ENCODE measurements at regions not wholly inside any gene's neighbourhood (a gene's known extent, or its start where the extent isn't known, plus 50 kb on each side); places are given as distances from the start of the nearest gene placed in this dataset.

DNA sequence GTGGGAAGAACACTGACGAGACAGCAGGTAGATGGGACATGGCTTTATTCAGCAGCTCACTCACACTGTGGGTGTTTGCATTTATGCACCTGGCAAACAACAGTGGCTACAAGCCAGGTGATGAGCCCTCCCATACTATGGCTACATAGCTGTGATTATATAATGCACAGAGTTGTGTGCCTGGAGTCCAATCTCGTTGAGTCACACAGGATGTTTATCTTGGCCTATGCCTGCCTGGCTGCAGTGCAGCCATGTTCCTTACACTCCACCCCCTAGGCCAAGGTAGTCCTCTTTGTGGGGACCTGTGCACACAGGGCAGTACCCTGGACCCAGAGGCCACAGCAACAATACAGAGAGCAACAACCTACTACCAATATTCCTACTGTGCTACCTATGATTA lies 1643.8 kb downstream of the MRPL39 start:
- no peak for FAIRE-seq
- TF ChIP-seq CHD4 (IDR thresholded peaks at IDR 0.05; ENCODE audit: borderline replicate concordance) (no peak), TP53 (CRISPR knock-in tag; IDR thresholded peaks at IDR 0.05) (no peak), FOSL2 (IDR thresholded peaks at IDR 0.05) (no peak), FOSL2 (CRISPR knock-in tag; IDR thresholded peaks at IDR 0.05) (no peak), USF2 (IDR thresholded peaks at IDR 0.05) (no peak), E2F6 (IDR thresholded peaks at IDR 0.05; ENCODE audit: borderline replicate concordance, low read depth) (no peak), RNF2 (IDR thresholded peaks at IDR 0.05; ENCODE audit: borderline replicate concordance, low read depth) (no peak), ZFP36 (IDR thresholded peaks at IDR 0.05; ENCODE audit: borderline replicate concordance, partially characterized antibody) (no peak)
- Histone ChIP-seq H3K4me2 (no peak overlapping the region), H3K27ac (no peak overlapping the region), H3K4me3 (no peak overlapping the region), H3K4me1 (no peaks in the 10 kb centered on the region), H3K9me3 (no peaks in the 10 kb centered on the region)
- 0% methylated on average over 2 of the region's 2 CpGs for WGBS (ENCODE audit: missing lambda C conversion rate)
- DNase-seq (ENCODE audit: low read depth in 1 of 2, low spot score in 1 of 2), result no peak
- no peak for ATAC-seq
- ChIA-PET CTCF (no interaction called here), POLR2A (no interaction called here)

- Histone ChIP-seq H3K9me3 (no peaks in the 10 kb centered on the region), H3K4me2 (no peak overlapping the region), H3K4me3 (no peak overlapping the region), H3K27ac (no peak overlapping the region), H3K4me1 (no peaks in the 10 kb centered on the region)
- TF ChIP-seq, protein P1, sequence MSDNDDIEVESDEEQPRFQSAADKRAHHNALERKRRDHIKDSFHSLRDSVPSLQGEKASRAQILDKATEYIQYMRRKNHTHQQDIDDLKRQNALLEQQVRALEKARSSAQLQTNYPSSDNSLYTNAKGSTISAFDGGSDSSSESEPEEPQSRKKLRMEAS (IDR thresholded peaks at IDR 0.05), result no peak
- TF ChIP-seq ZSCAN20 (CRISPR knock-in tag; IDR thresholded peaks at IDR 0.05) (no peak), FOSB (CRISPR knock-in tag; IDR thresholded peaks at IDR 0.05) (no peak), KDM1A (IDR thresholded peaks at IDR 0.05; ENCODE audit: low read depth) (no peak), MAFK (IDR thresholded peaks at IDR 0.05; ENCODE audit: partially characterized antibody) (no peak), USF2 (IDR thresholded peaks at IDR 0.05) (no peak), TP53 (CRISPR knock-in tag; IDR thresholded peaks at IDR 0.05) (no peak), HES2 (IDR thresholded peaks at IDR 0.05) (no peak), GATA3 (IDR thresholded peaks at IDR 0.05; ENCODE audit: borderline replicate concordance) (no peak), E2F6 (IDR thresholded peaks at IDR 0.05; ENCODE audit: borderline replicate concordance, low read depth) (no peak)
- 3% methylated on average over 2 of the region's 2 CpGs for WGBS (ENCODE audit: missing lambda C conversion rate)
- ATAC-seq (no peak), DNase-seq (ENCODE audit: low read depth in 1 of 2, low spot score in 1 of 2) (no peak), FAIRE-seq (no peak)
- POLR2A ChIA-PET, result no interaction called here
- CTCF ChIA-PET, result no interaction called here
Observed at GRCh38 chr21:23960769-23961168, 1646.5 kb downstream of the MRPL39 start.

DNA sequence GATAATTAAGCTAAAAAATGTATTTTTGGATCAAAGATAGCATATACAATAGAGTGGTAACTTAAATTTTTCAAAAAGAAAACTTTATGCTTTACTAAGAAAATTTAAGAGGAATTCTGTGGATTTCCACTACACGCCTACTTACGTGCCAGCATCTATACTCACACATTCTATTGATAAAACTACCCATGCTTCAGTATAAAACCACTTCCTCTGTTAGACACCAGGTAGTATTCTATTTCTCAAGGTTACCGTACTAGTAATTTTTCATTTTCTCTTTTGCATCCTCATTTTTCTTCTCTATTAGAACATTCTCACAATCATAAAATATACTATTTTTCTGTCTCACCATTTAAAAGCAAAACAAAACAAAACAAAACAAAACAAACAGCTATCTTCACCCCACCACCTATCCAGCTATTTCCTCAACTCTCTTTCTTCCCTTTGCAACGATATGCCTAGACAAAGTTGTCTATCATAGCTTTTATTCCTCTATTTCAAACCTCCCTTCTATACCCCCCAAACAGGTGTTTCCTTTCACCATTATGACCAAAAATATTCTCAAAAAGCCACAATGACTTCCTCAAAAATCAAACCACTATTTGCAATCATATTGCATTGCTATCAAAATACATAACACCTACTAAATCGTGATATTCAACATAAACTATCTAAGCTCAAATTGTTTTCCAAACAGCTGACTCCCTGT lies 1652.0 kb downstream of the MRPL39 start:
- H3K9me3 ChIP-seq, result no peaks in the 10 kb centered on the region
- CTCF ChIA-PET, result no interaction called here
- DNase-seq (ENCODE audit: low read depth in 1 of 2, low spot score in 1 of 2) (no peak), FAIRE-seq (no peak), ATAC-seq (no peak)
- TF ChIP-seq MAFK (IDR thresholded peaks at IDR 0.05; ENCODE audit: partially characterized antibody) (no peak), FOSL2 (IDR thresholded peaks at IDR 0.05) (no peak), FOSL2 (CRISPR knock-in tag; IDR thresholded peaks at IDR 0.05) (no peak), MYC (IDR thresholded peaks at IDR 0.05; ENCODE audit: borderline replicate concordance, low read length) (no peak), EHMT2 (IDR thresholded peaks at IDR 0.05; ENCODE audit: low read depth) (no peak), KDM5A (IDR thresholded peaks at IDR 0.05) (no peak), ZFP36 (IDR thresholded peaks at IDR 0.05; ENCODE audit: borderline replicate concordance, partially characterized antibody) (no peak), RFX5 (IDR thresholded peaks at IDR 0.05) (no peak), SREBF2 (IDR thresholded peaks at IDR 0.05) (no peak)
- H3K4me2 ChIP-seq, result no peak overlapping the region
- 17% methylated on average over 5 of the region's 5 CpGs for WGBS (ENCODE audit: missing lambda C conversion rate)
- H3K27ac ChIP-seq, result no peak overlapping the region
- no peak overlapping the region for H3K4me3 ChIP-seq
- H3K4me1 ChIP-seq, result no peaks in the 10 kb centered on the region
- POLR2A ChIA-PET, result no interaction called here

Measured in A549 (cell line).